ENCODE measurements at regions not wholly inside any gene's neighbourhood (a gene's known extent, or its start where the extent isn't known, plus 50 kb on each side); places are given as distances from the start of the nearest gene placed in this dataset.

- DNase-seq (ENCODE audit: missing footprints) = no peak
- intact Hi-C loops (cut with DNase I) = no loop called here
- no peak for ATAC-seq
Observed at GRCh38 chr20:19018881-19019280, 193.6 kb upstream of the SLC24A3 start.

- DNase-seq (ENCODE audit: missing footprints) = no peak
- ATAC-seq = no peak
- intact Hi-C loops (cut with DNase I) = no loop called here
Observed at GRCh38 chr20:19019734-19020364, 192.6 kb upstream of the SLC24A3 start.

- DNase-seq (ENCODE audit: missing footprints) = no peak
- intact Hi-C loops (cut with DNase I) = no loop called here
- no peak for ATAC-seq
Observed at GRCh38 chr20:19021406-19022117, 190.9 kb upstream of the SLC24A3 start.

GRCh38 chr20:19022118-19022575, 190.3 kb upstream of the SLC24A3 start:
- intact Hi-C loops (cut with DNase I) = no loop called here
- ATAC-seq (no peak), DNase-seq (ENCODE audit: missing footprints) (no peak)

- intact Hi-C loops (cut with DNase I) = no loop called here
- no peak for ATAC-seq
- DNase-seq (ENCODE audit: missing footprints) = no peak
Observed at GRCh38 chr20:19022791-19023448, 189.5 kb upstream of the SLC24A3 start.

- DNase-seq (ENCODE audit: missing footprints) = no peak
- intact Hi-C loops (cut with DNase I) = no loop called here
- no peak for ATAC-seq
Observed at GRCh38 chr20:19024296-19025035, 188.0 kb upstream of the SLC24A3 start.

- DNase-seq (ENCODE audit: missing footprints) = no peak
- intact Hi-C loops (cut with DNase I) = no loop called here
- ATAC-seq = no peak
Observed at GRCh38 chr20:19025430-19026120, 186.9 kb upstream of the SLC24A3 start.

GRCh38 chr20:19026121-19026878, 186.1 kb upstream of the SLC24A3 start:
- peak; percentile 85 for ATAC-seq
- DNase-seq (ENCODE audit: missing footprints) = no peak
- intact Hi-C loops (cut with DNase I) = no loop called here

- no peak for DNase-seq (ENCODE audit: missing footprints)
- intact Hi-C loops (cut with DNase I) = no loop called here
- peak; percentile 21 for ATAC-seq
Observed at GRCh38 chr20:19026901-19027644, 185.4 kb upstream of the SLC24A3 start.

- ATAC-seq (no peak), DNase-seq (ENCODE audit: missing footprints) (no peak)
- intact Hi-C loops (cut with DNase I) = no loop called here
Observed at GRCh38 chr20:19027971-19028370, 184.5 kb upstream of the SLC24A3 start.

- DNase-seq (ENCODE audit: missing footprints) (no peak), ATAC-seq (no peak)
- intact Hi-C loops (cut with DNase I) = no loop called here
Observed at GRCh38 chr20:19041787-19042186, 170.7 kb upstream of the SLC24A3 start.

- DNase-seq (ENCODE audit: missing footprints) = no peak
- intact Hi-C loops (cut with DNase I) = no loop called here
- no peak for ATAC-seq
Observed at GRCh38 chr20:19045371-19045770, 167.1 kb upstream of the SLC24A3 start.

GRCh38 chr20:19047040-19047950, 165.1 kb upstream of the SLC24A3 start:
- DNase-seq (ENCODE audit: missing footprints) (no peak), ATAC-seq (peak; percentile 82)
- intact Hi-C loops (cut with DNase I) = no loop called here

GRCh38 chr20:19047951-19048296, 164.5 kb upstream of the SLC24A3 start:
- no peak for DNase-seq (ENCODE audit: missing footprints)
- intact Hi-C loops (cut with DNase I) = no loop called here
- ATAC-seq = no peak

GRCh38 chr20:19048995-19049501, 163.4 kb upstream of the SLC24A3 start:
- intact Hi-C loops (cut with DNase I) = no loop called here
- ATAC-seq (peak; percentile 37), DNase-seq (ENCODE audit: missing footprints) (no peak)

GRCh38 chr20:19049514-19049913, 162.9 kb upstream of the SLC24A3 start:
- DNase-seq (ENCODE audit: missing footprints) (no peak), ATAC-seq (peak; percentile 45)
- intact Hi-C loops (cut with DNase I) = no loop called here

Data from Right ventricle myocardium inferior (tissue), 1 donor.